ENCODE measurements at regions not wholly inside any gene's neighbourhood (a gene's known extent, or its start where the extent isn't known, plus 50 kb on each side); places are given as distances from the start of the nearest gene placed in this dataset.

GRCh38 chr4:122508083-122508482, 51.6 kb upstream of the IL2 start:
- CTCF ChIA-PET = interaction anchor here (1.6 kb wide), 1 partner anchor 69 kb away, joined by 3 read pairs; no protein-coding TSS in a partner anchor
- Mint-ChIP-seq H3K36me3 (ENCODE audit: low read depth) (no peaks in the 10 kb centered on the region), H3K27me3 (peaks cover 4% of the 10 kb centered on the region), H3K9me3 (no peaks in the 10 kb centered on the region), H3K4me3 (peak overlapping the region; percentile 46), H3K4me1 (ENCODE audit: low read depth) (peaks cover 33% of the 10 kb centered on the region), H3K27ac (peak overlapping the region; percentile 63)
- DNase-seq = no peak
- peak; percentile 71 for ATAC-seq
- POLR2A ChIA-PET = no interaction called here
- TF ChIP-seq CTCF (IDR thresholded peaks at IDR 0.05) = no peak
- intact Hi-C loops (cut with micrococcal nuclease) = no loop called here

All from activated CD8-positive, alpha-beta T cell treated with anti-CD3 and anti-CD28 coated beads for 36 hours (primary cell).